H9 (cell line): ENCODE measurements at regions not wholly inside any gene's neighbourhood (a gene's known extent, or its start where the extent isn't known, plus 50 kb on each side); places are given as distances from the start of the nearest gene placed in this dataset.

Source experiments
- DNase-seq: peaks from one replicate; pipeline ENCODE4 v3.0.0-alpha.2; 2017
- H2AFZ ChIP-seq: one replicate; pipeline ENCODE4 v1.6.1; 2013; ENCODE audit warnings: mild to moderate bottlenecking, low read length, control low read depth, moderate library complexity
- H2AK5ac ChIP-seq: 2 replicates; pipeline ENCODE4 v1.6.1; 2013; ENCODE audit warnings: low read length, control low read depth, mixed read lengths; ENCODE audit not compliant: insufficient read length
- H2BK120ac ChIP-seq: one replicate; pipeline ENCODE4 v1.6.1; 2013; ENCODE audit warnings: low read depth, mild to moderate bottlenecking, low read length, control low read depth, inconsistent platforms; ENCODE audit not compliant: poor library complexity, severe bottlenecking
- H2BK12ac ChIP-seq: 2 replicates; pipeline ENCODE4 v1.6.1; 2013; ENCODE audit warnings: low read length, control low read depth, mixed read lengths, low read depth; ENCODE audit not compliant: insufficient read length
- H2BK15ac ChIP-seq: 2 replicates; pipeline ENCODE4 v1.6.1; 2013; ENCODE audit warnings: low read depth, low read length, control low read depth
- H2BK20ac ChIP-seq: one replicate; pipeline ENCODE4 v1.6.1; 2013; ENCODE audit warnings: low read depth, mild to moderate bottlenecking, low read length, control low read depth, inconsistent platforms; ENCODE audit not compliant: poor library complexity, severe bottlenecking
- H2BK5ac ChIP-seq: 2 replicates; pipeline ENCODE4 v1.6.1; 2013; ENCODE audit warnings: low read length, control low read depth, mixed read lengths; ENCODE audit not compliant: insufficient read length
- H3K14ac ChIP-seq: 2 replicates; pipeline ENCODE4 v1.6.1; 2013; ENCODE audit warnings: low read length, control low read depth; ENCODE audit not compliant: insufficient read depth
- H3K18ac ChIP-seq: 2 replicates; pipeline ENCODE4 v1.6.1; 2013; ENCODE audit warnings: low read depth, mild to moderate bottlenecking, mixed read lengths, low read length, control low read depth; ENCODE audit not compliant: insufficient read length
- H3K23ac ChIP-seq: 2 replicates; pipeline ENCODE4 v1.6.1; 2013; ENCODE audit warnings: low read length, control low read depth, mixed read lengths, low read depth; ENCODE audit not compliant: insufficient read length
- H3K23me2 ChIP-seq: 2 replicates; pipeline ENCODE4 v1.6.1; 2013; ENCODE audit warnings: low read depth, mild to moderate bottlenecking, mixed read lengths, low read length, control low read depth; ENCODE audit not compliant: insufficient read length, poor library complexity, severe bottlenecking
- H3K27ac ChIP-seq: 2 replicates; pipeline ENCODE4 v1.5.1; 2013; ENCODE audit warnings: low read length, control low read depth, mixed read lengths, low read depth; ENCODE audit not compliant: insufficient read length
- H3K27me3 ChIP-seq: 2 replicates; pipeline ENCODE4 v1.6.1; 2013; ENCODE audit warnings: low read length, control low read depth, inconsistent platforms; ENCODE audit not compliant: insufficient read depth
- H3K4ac ChIP-seq: 2 replicates; pipeline ENCODE4 v1.6.1; 2013; ENCODE audit warnings: low read depth, mild to moderate bottlenecking, control low read depth, inconsistent platforms, low read length, moderate library complexity
- H3K4me1 ChIP-seq: 2 replicates; pipeline ENCODE4 v1.6.1; 2013; ENCODE audit warnings: low read length, control low read depth, inconsistent platforms; ENCODE audit not compliant: insufficient read depth
- H3K4me2 ChIP-seq: 2 replicates; pipeline ENCODE4 v1.6.1; 2013; ENCODE audit warnings: low read length, control low read depth, mixed read lengths; ENCODE audit not compliant: insufficient read length, insufficient read depth
- H3K56ac ChIP-seq: 2 replicates; pipeline ENCODE4 v1.6.1; 2013; ENCODE audit warnings: low read depth, mild to moderate bottlenecking, mixed read lengths, low read length, control low read depth; ENCODE audit not compliant: insufficient read length
- H3K79me1 ChIP-seq: 2 replicates; pipeline ENCODE4 v1.6.1; 2013; ENCODE audit warnings: low read depth, mild to moderate bottlenecking, moderate library complexity, low read length, control low read depth, inconsistent platforms; ENCODE audit not compliant: insufficient read depth, poor library complexity, severe bottlenecking
- H3K79me2 ChIP-seq: 2 replicates; pipeline ENCODE4 v1.6.1; 2013; ENCODE audit warnings: low read length, control low read depth, inconsistent platforms; ENCODE audit not compliant: insufficient read depth
- H3K9ac ChIP-seq: 2 replicates; pipeline ENCODE4 v1.6.1; 2013; ENCODE audit warnings: low read length, control low read depth, mixed read lengths; ENCODE audit not compliant: insufficient read length; ENCODE audit errors: extremely low read depth
- H3K9me3 ChIP-seq: one replicate; pipeline ENCODE4 v1.6.1; 2013; ENCODE audit warnings: low read depth, low read length, inconsistent platforms; ENCODE audit not compliant: control insufficient read depth
- H3T11ph ChIP-seq: one replicate; pipeline ENCODE4 v1.6.1; 2013; ENCODE audit warnings: mild to moderate bottlenecking, low read length, control low read depth, inconsistent platforms
- H4K20me1 ChIP-seq: one replicate; pipeline ENCODE4 v1.6.1; 2013; ENCODE audit not compliant: control insufficient read depth, insufficient read length, insufficient read depth
- H4K5ac ChIP-seq: 2 replicates; pipeline ENCODE4 v1.6.1; 2013; ENCODE audit warnings: low read depth, mild to moderate bottlenecking, mixed read lengths, low read length, control low read depth; ENCODE audit not compliant: insufficient read length
- H4K8ac ChIP-seq: replicated peaks from 2 replicates; pipeline ENCODE4 v1.6.1; 2013; ENCODE audit warnings: low read length, control low read depth, mixed read lengths, low read depth; ENCODE audit not compliant: insufficient read length
- H4K91ac ChIP-seq: 2 replicates; pipeline ENCODE4 v1.6.1; 2013; ENCODE audit warnings: low read depth, mild to moderate bottlenecking, moderate library complexity, mixed read lengths, low read length, control low read depth; ENCODE audit not compliant: insufficient read length
- H3K27ac Mint-ChIP-seq, 3 experiments: 2 replicates in 2 of 3; 3 replicates in 1 of 3; pipeline ENCODE4 v1.8.0; 2020 to 2021; ENCODE audit warnings: mixed read lengths in 3 of 3, mild to moderate bottlenecking in 1 of 3, moderate library complexity in 1 of 3
- H3K27me3 Mint-ChIP-seq: 2 replicates; pipeline ENCODE4 v1.8.0; 2021; ENCODE audit warnings: low read depth, mild to moderate bottlenecking, moderate library complexity, mixed read lengths
- H3K36me3 Mint-ChIP-seq, 3 experiments: 2 replicates in 2 of 3; 3 replicates in 1 of 3; pipeline ENCODE4 v1.8.0; 2020 to 2021; ENCODE audit warnings: low read depth in 3 of 3, mixed read lengths in 3 of 3; ENCODE audit not compliant: insufficient read depth in 1 of 3
- H3K4me1 Mint-ChIP-seq, 2 experiments: 2 replicates each; pipeline ENCODE4 v1.8.0; 2020; ENCODE audit warnings: mixed read lengths in 2 of 2
- H3K4me3 Mint-ChIP-seq, 2 experiments: 2 replicates in 1 of 2; 3 replicates in 1 of 2; pipeline ENCODE4 v1.8.0; 2020 to 2021; ENCODE audit warnings: mild to moderate bottlenecking in 2 of 2, mixed read lengths in 2 of 2, moderate library complexity in 1 of 2
- H3K9me3 Mint-ChIP-seq, 2 experiments: 2 replicates in 1 of 2; 3 replicates in 1 of 2; pipeline ENCODE4 v1.8.0; 2020; ENCODE audit warnings: mild to moderate bottlenecking in 2 of 2, mixed read lengths in 2 of 2, moderate library complexity in 1 of 2
- WGBS: extraction: QIAGEN DNeasy Blood & Tissue Kit; methylation state at CpG from one replicate; pipeline ENCODE4 v1.1.7; 2013; ENCODE audit warnings: missing lambda C conversion rate, low lambda C conversion rate, mixed read lengths; ENCODE audit not compliant: insufficient read length; ENCODE audit errors: extremely low coverage; 5-methylcytosine and 5-hydroxymethylcytosine counted together
- TF ChIP-seq, protein P1 (sequence below): fragments of 200-600 bp; sonication (generic); conservative IDR thresholded peaks from 3 replicates; pipeline ENCODE4 v1.8.0; 2021; ENCODE audit warnings: antibody characterized with exemption, mild to moderate bottlenecking

DNA sequence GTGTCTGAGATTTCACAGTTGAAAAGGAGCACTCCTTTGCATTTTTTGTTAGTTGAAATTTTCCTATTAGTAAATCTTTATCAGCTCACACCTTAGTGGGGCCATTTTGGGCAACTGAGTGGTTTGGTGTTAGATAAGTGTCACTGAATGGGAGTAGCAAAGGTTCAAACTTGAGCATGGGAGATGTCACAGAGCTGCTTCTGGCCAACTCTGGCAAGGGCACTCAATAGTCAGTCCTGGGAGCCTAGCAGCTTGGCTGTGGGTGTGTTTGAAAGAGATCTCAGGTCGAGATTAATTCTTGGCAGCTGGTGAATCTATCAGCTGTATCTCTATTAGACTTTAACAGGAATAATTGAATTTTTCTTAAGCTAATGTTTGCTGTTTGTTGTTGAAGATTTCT lies 579.3 kb downstream of the EDEM1 start:
- no peaks in the 10 kb centered on the region for H3K9me3 Mint-ChIP-seq

More for the DNA sequence above, 579.3 kb downstream of the EDEM1 start:
- H3K36me3 Mint-ChIP-seq, result no peaks in the 10 kb centered on the region
- Histone ChIP-seq H2AK5ac (no peak overlapping the region), H2BK120ac (no peak overlapping the region), H3K4me1 (no peaks in the 10 kb centered on the region), H3T11ph (no peak overlapping the region), H3K79me2 (no peaks in the 10 kb centered on the region), H3K9ac (no peak overlapping the region), H4K91ac (no peak overlapping the region), H3K27me3 (no peaks in the 10 kb centered on the region), H2BK12ac (no peak overlapping the region), H2BK15ac (no peak overlapping the region), H3K23me2 (no peaks in the 10 kb centered on the region), H3K18ac (no peak overlapping the region), H3K23ac (no peak overlapping the region), H2BK5ac (no peak overlapping the region), H3K4ac (no peak overlapping the region), H3K27ac (no peak overlapping the region), H4K5ac (no peak overlapping the region), H4K8ac (no peak overlapping the region), H3K4me2 (no peak overlapping the region), H2BK20ac (no peak overlapping the region), H3K14ac (no peak overlapping the region), H3K56ac (no peak overlapping the region), H3K9me3 (no peaks in the 10 kb centered on the region), H2AFZ (no peak overlapping the region), H4K20me1 (no peaks in the 10 kb centered on the region), H3K79me1 (no peaks in the 10 kb centered on the region)
- H3K27ac Mint-ChIP-seq, result no peak overlapping the region
- H3K4me1 Mint-ChIP-seq, result no peaks in the 10 kb centered on the region
- no peak overlapping the region for H3K4me3 Mint-ChIP-seq
- TF ChIP-seq, protein P1, sequence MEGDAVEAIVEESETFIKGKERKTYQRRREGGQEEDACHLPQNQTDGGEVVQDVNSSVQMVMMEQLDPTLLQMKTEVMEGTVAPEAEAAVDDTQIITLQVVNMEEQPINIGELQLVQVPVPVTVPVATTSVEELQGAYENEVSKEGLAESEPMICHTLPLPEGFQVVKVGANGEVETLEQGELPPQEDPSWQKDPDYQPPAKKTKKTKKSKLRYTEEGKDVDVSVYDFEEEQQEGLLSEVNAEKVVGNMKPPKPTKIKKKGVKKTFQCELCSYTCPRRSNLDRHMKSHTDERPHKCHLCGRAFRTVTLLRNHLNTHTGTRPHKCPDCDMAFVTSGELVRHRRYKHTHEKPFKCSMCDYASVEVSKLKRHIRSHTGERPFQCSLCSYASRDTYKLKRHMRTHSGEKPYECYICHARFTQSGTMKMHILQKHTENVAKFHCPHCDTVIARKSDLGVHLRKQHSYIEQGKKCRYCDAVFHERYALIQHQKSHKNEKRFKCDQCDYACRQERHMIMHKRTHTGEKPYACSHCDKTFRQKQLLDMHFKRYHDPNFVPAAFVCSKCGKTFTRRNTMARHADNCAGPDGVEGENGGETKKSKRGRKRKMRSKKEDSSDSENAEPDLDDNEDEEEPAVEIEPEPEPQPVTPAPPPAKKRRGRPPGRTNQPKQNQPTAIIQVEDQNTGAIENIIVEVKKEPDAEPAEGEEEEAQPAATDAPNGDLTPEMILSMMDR, result no peak
- no peak for DNase-seq
- no CpG with 5 or more reads among the region's 1 CpG for WGBS
- H3K27me3 Mint-ChIP-seq, result no peaks in the 10 kb centered on the region
